SK-N-SH (cell line): ENCODE measurements at regions not wholly inside any gene's neighbourhood (a gene's known extent, or its start where the extent isn't known, plus 50 kb on each side); places are given as distances from the start of the nearest gene placed in this dataset.
"Not testable (repeated sequence)": the region's sequence is repeated elsewhere in the genome, so short reads cannot be mapped to it uniquely, and the experiment has no call there.

Source experiments
- CTCF ChIA-PET: fragments of 300-600, 350-600 bp; formaldehyde crosslinking; extraction: SDS; loops from one replicate; lab custom pipeline; 2021; lab: Yijun Ruan, JAX
- POLR2A ChIA-PET: fragments of 350-600 bp; sonication (Branson Sonifier 250); formaldehyde crosslinking; extraction: SDS; loops from one replicate; lab custom pipeline; 2020; ENCODE audit warnings: antibody characterized with exemption, inconsistent platforms; lab: Yijun Ruan, JAX
- DNase-seq: peaks from one replicate; pipeline ENCODE4 v3.0.0; 2012
- H2AFZ ChIP-seq: fragments of 200-600 bp; sonication (generic); 2 replicates; pipeline ENCODE4 v1.8.1; 2016; ENCODE audit warnings: antibody characterized with exemption, mild to moderate bottlenecking, low read depth
- H3F3A ChIP-seq: fragments of 200-600 bp; sonication (generic); replicated peaks from 2 replicates; pipeline ENCODE3; 2016; ENCODE audit warnings: antibody characterized with exemption, mild to moderate bottlenecking; ENCODE audit not compliant: insufficient read depth
- H3K27ac ChIP-seq, 2 experiments: fragments of 200-500 bp in 1 of 2; fragments of 200-600 bp in 1 of 2; sonication (Bioruptor generic) in 1 of 2; sonication (generic), shearing (Covaris generic) in 1 of 2; 2 replicates each; pipeline versions ENCODE4 v1.5.1 to v1.6.1; 2014 to 2016; ENCODE audit warnings: low read depth in 2 of 2, inconsistent platforms in 1 of 2, low read length in 1 of 2, mild to moderate bottlenecking in 1 of 2, mixed read lengths in 1 of 2
- H3K27me3 ChIP-seq: fragments of 200-600 bp; sonication (generic), shearing (Covaris generic); 2 replicates; pipeline ENCODE4 v1.6.1; 2016; ENCODE audit warnings: mixed run types; ENCODE audit not compliant: insufficient read depth
- H3K36me3 ChIP-seq, 2 experiments: fragments of 200-500 bp in 1 of 2; fragments of 200-600 bp in 1 of 2; sonication (Bioruptor generic) in 1 of 2; sonication (generic) in 1 of 2; replicated peaks in 1 of 2; 2 replicates each; pipeline versions ENCODE3 to v1.5.1; 2014 to 2016; ENCODE audit warnings: low read length in 1 of 2, mild to moderate bottlenecking in 1 of 2; ENCODE audit not compliant: insufficient read depth in 2 of 2, control insufficient read depth in 1 of 2
- H3K4me1 ChIP-seq, 2 experiments: fragments of 200-500 bp in 1 of 2; fragments of 200-600 bp in 1 of 2; sonication (Bioruptor generic) in 1 of 2; sonication (generic), shearing (Covaris generic) in 1 of 2; 2 replicates each; pipeline versions ENCODE4 v1.5.1 to v1.6.1; 2014 to 2016; ENCODE audit warnings: low read depth in 1 of 2, low read length in 1 of 2, mixed run types in 1 of 2; ENCODE audit not compliant: insufficient read depth in 2 of 2, control insufficient read depth in 1 of 2
- H3K4me2 ChIP-seq: fragments of 200-600 bp; sonication (generic), shearing (Covaris generic); 2 replicates; pipeline ENCODE4 v1.6.1; 2017; ENCODE audit warnings: mixed run types
- H3K4me3 ChIP-seq, 2 experiments: fragments of 200-500 bp in 1 of 2; fragments of 200-600 bp in 1 of 2; sonication (Bioruptor generic) in 1 of 2; sonication (generic), shearing (Covaris generic) in 1 of 2; 2 replicates each; pipeline versions ENCODE4 v1.5.1 to v1.8.1; 2014 to 2016; ENCODE audit warnings: low read depth in 2 of 2, inconsistent platforms in 1 of 2, low read length in 1 of 2, mild to moderate bottlenecking in 1 of 2, mixed read lengths in 1 of 2, moderate library complexity in 1 of 2
- H3K79me2 ChIP-seq: fragments of 200-600 bp; sonication (generic); 2 replicates; pipeline ENCODE4 v1.8.1; 2017; ENCODE audit warnings: mild to moderate bottlenecking; ENCODE audit not compliant: insufficient read depth
- H3K9ac ChIP-seq: fragments of 200-600 bp; sonication (generic); 2 replicates; pipeline ENCODE4 v1.6.1; 2017; ENCODE audit warnings: mixed run types
- H3K9me2 ChIP-seq: fragments of 200-600 bp; sonication (generic); 2 replicates; pipeline ENCODE4 v1.6.1; 2017; ENCODE audit warnings: mixed run types
- H3K9me3 ChIP-seq: fragments of 200-600 bp; sonication (generic); 2 replicates; pipeline ENCODE4 v1.6.1; 2017; ENCODE audit warnings: mixed run types, mild to moderate bottlenecking, moderate library complexity
- H4K20me1 ChIP-seq: fragments of 200-600 bp; sonication (generic); 2 replicates; pipeline ENCODE4 v1.6.1; 2017; ENCODE audit warnings: mild to moderate bottlenecking, mixed run types; ENCODE audit not compliant: insufficient read depth
- EP300 ChIP-seq, 2 experiments: IDR thresholded peaks; 2 replicates each; pipeline versions ENCODE4 v1.4.0 to v1.6.1; 2012; ENCODE audit warnings: borderline replicate concordance in 1 of 2, low read depth in 1 of 2, low read length in 1 of 2
- FOSL2 ChIP-seq: IDR thresholded peaks from 2 replicates; pipeline ENCODE4 v1.4.0; 2012; ENCODE audit warnings: low read depth, mild to moderate bottlenecking, moderate library complexity, borderline replicate concordance
- JUND ChIP-seq: IDR thresholded peaks from 2 replicates; pipeline ENCODE4 v1.4.0; 2012
- NFIC ChIP-seq: IDR thresholded peaks from 2 replicates; pipeline ENCODE4 v1.4.0; 2012; ENCODE audit warnings: borderline replicate concordance
- PBX3 ChIP-seq: IDR thresholded peaks from 2 replicates; pipeline ENCODE4; 2012
- TCF12 ChIP-seq: IDR thresholded peaks from 2 replicates; pipeline ENCODE4 v1.4.0; 2012
- WGBS: methylation state at CpG from one replicate; pipeline ENCODE4 v1.1.6; 2017; ENCODE audit warnings: low lambda C conversion rate; 5-methylcytosine and 5-hydroxymethylcytosine counted together

GRCh38 chr7:65199221-65199620 is 174.4 kb upstream of the ZNF92 start:
- H3K9ac ChIP-seq, H3K4me1 ChIP-seq, H4K20me1 ChIP-seq, CTCF ChIA-PET, H3K4me2 ChIP-seq, DNase-seq, H3F3A ChIP-seq, H3K9me3 ChIP-seq, H3K27ac ChIP-seq, H3K27me3 ChIP-seq, POLR2A ChIA-PET, H3K4me3 ChIP-seq, H3K9me2 ChIP-seq, H3K79me2 ChIP-seq, H3K36me3 ChIP-seq, H2AFZ ChIP-seq: not testable (repeated sequence)
- 75% methylated on average over 1 of the region's 1 CpG for WGBS

GRCh38 chr7:65193334-65194058 is 180.2 kb upstream of the ZNF92 start:
- H3K9ac ChIP-seq, H3K4me3 ChIP-seq, H3K36me3 ChIP-seq, H3K79me2 ChIP-seq, DNase-seq, CTCF ChIA-PET, H3K9me3 ChIP-seq, H2AFZ ChIP-seq, H3F3A ChIP-seq, H3K4me2 ChIP-seq, H3K9me2 ChIP-seq, H3K27me3 ChIP-seq, POLR2A ChIA-PET, H3K4me1 ChIP-seq, H3K27ac ChIP-seq, H4K20me1 ChIP-seq: not testable (repeated sequence)
- whole genome bisulfite sequencing: 43% methylated on average over 4 of the region's 8 CpGs

GRCh38 chr7:65177041-65177440 is 170.6 kb upstream of the ERV3-1 start:
- H3K79me2 ChIP-seq, H3K36me3 ChIP-seq, H4K20me1 ChIP-seq, H3K4me1 ChIP-seq, CTCF ChIA-PET, POLR2A ChIA-PET, H3K4me3 ChIP-seq, H3K9ac ChIP-seq, H3F3A ChIP-seq, H3K9me3 ChIP-seq, H3K9me2 ChIP-seq, H3K27me3 ChIP-seq, DNase-seq: not testable (repeated sequence)
- peak overlapping the region in 1 of 2 experiments; percentile 27; a peak in 1 of 4 replicates for H3K27ac ChIP-seq
- peak; percentile 35; the same call in 1 of the 2 replicates for TF ChIP-seq JUND
- TF ChIP-seq PBX3: peak; percentile 8; the same call in 1 of the 2 replicates
- peak in 1 of 2 experiments; percentile 34; a peak in 1 of 4 replicates for TF ChIP-seq EP300 (IDR thresholded peaks at IDR 0.05; ENCODE audit: borderline replicate concordance in 1 of 2, low read depth in 1 of 2, low read length in 1 of 2)
- peak; percentile 29; the same call in 1 of the 2 replicates for TF ChIP-seq NFIC
- TF ChIP-seq TCF12: peak; percentile 40
- 0 out of 2 replicates have a peak, but pooled peaks have one; percentile 27 for TF ChIP-seq FOSL2
- 0 out of 2 replicates have a peak overlapping the region, but pooled peaks have one; percentile 4 for H3K4me2 ChIP-seq
- H2AFZ ChIP-seq: 0 out of 2 replicates have a peak overlapping the region, but pooled peaks have one; percentile 16
- 13% methylated on average over 5 of the region's 5 CpGs for WGBS

- H3K79me2 ChIP-seq, H3K9me2 ChIP-seq, H2AFZ ChIP-seq, H3K4me1 ChIP-seq, H3K4me2 ChIP-seq, H3K4me3 ChIP-seq, H3K27me3 ChIP-seq, H3K36me3 ChIP-seq, POLR2A ChIA-PET, H4K20me1 ChIP-seq, CTCF ChIA-PET, H3F3A ChIP-seq, H3K9me3 ChIP-seq, H3K27ac ChIP-seq, DNase-seq, H3K9ac ChIP-seq: not testable (repeated sequence)
- WGBS: no CpG with 5 or more reads among the region's 3 CpGs
Observed at GRCh38 chr7:65150105-65150504, 143.6 kb upstream of the ERV3-1 start.

- H3K9ac ChIP-seq, H3K9me3 ChIP-seq, H3K79me2 ChIP-seq, H2AFZ ChIP-seq, POLR2A ChIA-PET, H3K27ac ChIP-seq, CTCF ChIA-PET, H3K4me1 ChIP-seq, H3K27me3 ChIP-seq, H3K4me2 ChIP-seq, H3K36me3 ChIP-seq, H4K20me1 ChIP-seq, H3K9me2 ChIP-seq, H3K4me3 ChIP-seq, H3F3A ChIP-seq, DNase-seq: not testable (repeated sequence)
- 35% methylated on average over 2 of the region's 2 CpGs for WGBS
Observed at GRCh38 chr7:65146118-65146914, 139.8 kb upstream of the ERV3-1 start.
